ENCODE measurements at regions not wholly inside any gene's neighbourhood (a gene's known extent, or its start where the extent isn't known, plus 50 kb on each side); places are given as distances from the start of the nearest gene placed in this dataset.

DNA sequence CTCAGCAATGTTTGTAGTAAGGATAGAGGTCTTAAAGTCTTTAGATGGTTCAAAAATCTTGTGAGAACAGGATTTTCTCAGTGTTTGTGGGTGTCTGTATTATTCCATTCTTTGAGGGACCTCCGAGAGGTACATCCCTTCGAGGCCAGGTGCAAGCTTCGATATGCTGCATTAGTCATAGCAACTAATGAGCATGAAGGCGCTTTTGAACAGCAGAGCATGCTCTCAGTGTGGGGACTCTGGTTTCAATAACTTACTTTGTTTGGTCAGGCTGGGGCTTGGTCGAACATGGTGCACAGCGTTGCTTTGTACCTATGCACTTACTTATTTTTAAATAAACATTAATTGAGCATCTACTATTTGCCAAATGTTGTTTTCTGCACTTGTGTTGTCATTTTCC lies 297.9 kb downstream of the CLIC5 start:
- Histone ChIP-seq H3K4me3 (no peak overlapping the region), H2AFZ (no peak overlapping the region), H3K9me2 (ENCODE audit: insufficient read depth) (no peaks in the 10 kb centered on the region), H3K4me1 (replicated peaks; ENCODE audit: insufficient read depth) (peaks cover 5% of the 10 kb centered on the region), H3F3A (ENCODE audit: insufficient read depth, low read depth) (no peaks in the 10 kb centered on the region), H3K4me2 (no peak overlapping the region), H4K20me1 (ENCODE audit: insufficient read depth) (no peaks in the 10 kb centered on the region), H3K27me3 (ENCODE audit: insufficient read depth, low read depth) (no peaks in the 10 kb centered on the region), H3K27ac (no peak overlapping the region), H3K36me3 (ENCODE audit: low read depth) (no peaks in the 10 kb centered on the region), H3K79me2 (ENCODE audit: low read depth) (no peaks in the 10 kb centered on the region), H3K9me3 (ENCODE audit: insufficient read depth, low read depth) (no peaks in the 10 kb centered on the region)
- ChIA-PET POLR2A (ENCODE audit: unreplicated experiment) (no interaction called here), CTCF (no interaction called here)
- intact Hi-C loops (cut with micrococcal nuclease; ENCODE audit: unreplicated experiment), result no loop called here
- no peak for TF ChIP-seq EZH2 (IDR thresholded peaks at IDR 0.05; ENCODE audit: low read depth)
- TF ChIP-seq, protein P1, sequence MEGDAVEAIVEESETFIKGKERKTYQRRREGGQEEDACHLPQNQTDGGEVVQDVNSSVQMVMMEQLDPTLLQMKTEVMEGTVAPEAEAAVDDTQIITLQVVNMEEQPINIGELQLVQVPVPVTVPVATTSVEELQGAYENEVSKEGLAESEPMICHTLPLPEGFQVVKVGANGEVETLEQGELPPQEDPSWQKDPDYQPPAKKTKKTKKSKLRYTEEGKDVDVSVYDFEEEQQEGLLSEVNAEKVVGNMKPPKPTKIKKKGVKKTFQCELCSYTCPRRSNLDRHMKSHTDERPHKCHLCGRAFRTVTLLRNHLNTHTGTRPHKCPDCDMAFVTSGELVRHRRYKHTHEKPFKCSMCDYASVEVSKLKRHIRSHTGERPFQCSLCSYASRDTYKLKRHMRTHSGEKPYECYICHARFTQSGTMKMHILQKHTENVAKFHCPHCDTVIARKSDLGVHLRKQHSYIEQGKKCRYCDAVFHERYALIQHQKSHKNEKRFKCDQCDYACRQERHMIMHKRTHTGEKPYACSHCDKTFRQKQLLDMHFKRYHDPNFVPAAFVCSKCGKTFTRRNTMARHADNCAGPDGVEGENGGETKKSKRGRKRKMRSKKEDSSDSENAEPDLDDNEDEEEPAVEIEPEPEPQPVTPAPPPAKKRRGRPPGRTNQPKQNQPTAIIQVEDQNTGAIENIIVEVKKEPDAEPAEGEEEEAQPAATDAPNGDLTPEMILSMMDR (conservative IDR thresholded peaks at IDR 0.05), result no peak
- no TSS peak for BruUV-seq (replicated peaks)
- no peak for DNase-seq

DNA sequence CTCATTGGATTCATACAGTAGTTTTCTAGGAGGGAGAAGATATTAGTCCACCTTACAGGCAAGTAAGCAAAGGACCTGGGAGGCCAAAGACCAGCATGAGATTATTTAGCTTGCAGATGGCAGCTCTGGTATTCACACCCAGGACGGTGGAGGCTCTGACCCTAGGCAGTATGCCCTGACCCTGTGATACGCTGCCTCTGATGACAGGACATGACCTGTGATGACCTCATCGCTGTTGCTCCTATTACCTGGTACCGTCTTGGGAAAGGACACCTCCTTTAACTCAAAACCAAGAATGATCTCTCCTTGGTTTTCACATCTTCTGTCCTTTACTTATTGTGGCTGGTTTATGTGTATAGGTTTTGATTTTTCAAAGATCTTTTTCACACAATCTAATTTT lies 298.6 kb downstream of the CLIC5 start:
- Histone ChIP-seq H3K9me2 (ENCODE audit: insufficient read depth) (no peaks in the 10 kb centered on the region), H3K27ac (no peak overlapping the region), H3K4me2 (no peak overlapping the region), H3K27me3 (ENCODE audit: insufficient read depth, low read depth) (no peaks in the 10 kb centered on the region), H3K4me1 (replicated peaks; ENCODE audit: insufficient read depth) (peaks cover 5% of the 10 kb centered on the region), H3K9me3 (ENCODE audit: insufficient read depth, low read depth) (no peaks in the 10 kb centered on the region), H2AFZ (no peak overlapping the region), H3F3A (ENCODE audit: insufficient read depth, low read depth) (no peaks in the 10 kb centered on the region), H3K36me3 (ENCODE audit: low read depth) (no peaks in the 10 kb centered on the region), H3K79me2 (ENCODE audit: low read depth) (no peaks in the 10 kb centered on the region), H3K4me3 (no peak overlapping the region), H4K20me1 (ENCODE audit: insufficient read depth) (no peaks in the 10 kb centered on the region)
- no TSS peak for BruUV-seq (replicated peaks)
- CTCF ChIA-PET, result no interaction called here
- DNase-seq, result no peak
- TF ChIP-seq EZH2 (IDR thresholded peaks at IDR 0.05; ENCODE audit: low read depth), result no peak
- TF ChIP-seq, protein P1 (conservative IDR thresholded peaks at IDR 0.05), result no peak
- POLR2A ChIA-PET (ENCODE audit: unreplicated experiment), result no interaction called here
- intact Hi-C loops (cut with micrococcal nuclease; ENCODE audit: unreplicated experiment), result no loop called here

DNA sequence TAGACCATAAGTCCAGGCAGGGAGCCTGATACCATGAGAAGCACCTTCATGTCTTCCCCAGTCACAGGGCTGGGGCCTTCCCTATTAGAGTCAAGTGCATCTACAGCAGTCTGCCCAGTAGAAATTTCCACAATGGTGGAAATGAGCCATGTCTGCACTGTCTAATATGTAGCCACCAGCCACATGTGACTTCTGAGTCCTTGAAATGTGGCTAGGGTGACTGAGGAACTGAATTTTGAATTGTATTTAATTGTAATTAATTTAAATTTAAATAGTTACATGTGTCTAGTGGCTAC lies 300.2 kb downstream of the CLIC5 start:
- no peak overlapping the region for H2AFZ ChIP-seq
- POLR2A ChIA-PET (ENCODE audit: unreplicated experiment), result no interaction called here
- CTCF ChIA-PET, result interaction anchor here (1.5 kb wide), 1 partner anchor 294 kb away, joined by 5 read pairs; no protein-coding TSS in a partner anchor

More for the DNA sequence above, 300.2 kb downstream of the CLIC5 start:
- Histone ChIP-seq H3K4me1 (replicated peaks; ENCODE audit: insufficient read depth) (peaks cover 20% of the 10 kb centered on the region), H3K4me3 (no peak overlapping the region), H3K9me2 (ENCODE audit: insufficient read depth) (no peaks in the 10 kb centered on the region), H3F3A (ENCODE audit: insufficient read depth, low read depth) (peaks cover 11% of the 10 kb centered on the region; the same call in 1 of the 2 replicates), H3K36me3 (ENCODE audit: low read depth) (no peaks in the 10 kb centered on the region), H3K9me3 (ENCODE audit: insufficient read depth, low read depth) (no peaks in the 10 kb centered on the region), H3K27ac (no peak overlapping the region), H4K20me1 (ENCODE audit: insufficient read depth) (no peaks in the 10 kb centered on the region), H3K27me3 (ENCODE audit: insufficient read depth, low read depth) (no peaks in the 10 kb centered on the region), H3K79me2 (ENCODE audit: low read depth) (no peaks in the 10 kb centered on the region), H3K4me2 (no peak overlapping the region)
- DNase-seq, result no peak
- no TSS peak for BruUV-seq (replicated peaks)
- intact Hi-C loops (cut with micrococcal nuclease; ENCODE audit: unreplicated experiment), result loop anchor here (2.0 kb wide), 2 partner anchors 271 to 293 kb away; no protein-coding TSS in a partner anchor
- TF ChIP-seq EZH2 (IDR thresholded peaks at IDR 0.05; ENCODE audit: low read depth), result no peak
- TF ChIP-seq, protein P1 (conservative IDR thresholded peaks at IDR 0.05), result no peak

Measured in PC-9 (cell line).